Left ventricle myocardium inferior (tissue), 1 donor: ENCODE measurements at regions not wholly inside any gene's neighbourhood (a gene's known extent, or its start where the extent isn't known, plus 50 kb on each side); places are given as distances from the start of the nearest gene placed in this dataset.

Experiments
- DNase-seq: peaks from one replicate; pipeline ENCODE4 v3.0.0-alpha.2; 2020
- H3K27ac ChIP-seq: fragments of 200-600 bp; replicated peaks from 2 replicates; pipeline ENCODE4 v1.8.0; 2021
- H3K27me3 ChIP-seq: fragments of 200-600 bp; 2 replicates; pipeline ENCODE4 v1.8.0; 2021; ENCODE audit warnings: low read depth
- H3K36me3 ChIP-seq: fragments of 200-600 bp; 2 replicates; pipeline ENCODE4 v1.8.0; 2021
- H3K4me1 ChIP-seq: fragments of 200-600 bp; 2 replicates; pipeline ENCODE4 v1.8.0; 2021
- H3K4me3 ChIP-seq: fragments of 200-600 bp; 2 replicates; pipeline ENCODE4 v1.8.0; 2021; ENCODE audit warnings: mild to moderate bottlenecking, moderate library complexity
- H3K9me3 ChIP-seq: fragments of 200-600 bp; replicated peaks from 2 replicates; pipeline ENCODE4 v1.8.0; 2021
- intact Hi-C: fragments of 100-400 bp; cut with micrococcal nuclease; formaldehyde crosslinking; loops from one replicate; pipeline ENCODE4 v1.11.0; 2022
- TF ChIP-seq, protein P1 (sequence below): fragments of 200-600 bp; IDR thresholded peaks from 2 replicates; pipeline ENCODE4 v1.8.0; 2021; ENCODE audit warnings: antibody characterized with exemption, mild to moderate bottlenecking, borderline replicate concordance
- donor health status: DM: no; HTN: yes; CAD: no; lungs with severe emphysema.

DNA sequence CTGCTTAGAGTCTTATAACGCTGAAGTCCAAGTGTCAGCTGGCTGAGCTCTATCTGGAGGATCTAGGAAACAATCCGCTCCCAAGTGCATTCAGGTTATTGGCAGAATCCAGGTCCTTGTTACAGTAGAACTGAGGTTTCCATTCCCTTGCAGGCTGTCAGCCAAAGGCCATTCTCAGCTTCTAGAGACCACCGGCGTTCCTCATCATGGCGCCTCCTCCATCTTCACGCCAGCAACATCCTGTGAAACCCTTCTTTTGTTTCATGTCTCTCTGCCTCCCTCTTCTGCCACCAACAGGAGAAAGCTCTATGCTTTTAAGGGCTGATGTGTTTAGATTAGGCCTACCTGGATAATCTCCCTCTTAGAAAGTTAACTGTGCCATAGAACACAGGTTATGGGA, 133.0 kb upstream of the RASSF8 start:
- Histone ChIP-seq H3K4me1 (peaks cover 10% of the 10 kb centered on the region), H3K4me3 (no peak overlapping the region), H3K27me3 (peaks cover 7% of the 10 kb centered on the region), H3K27ac (peak overlapping the region; percentile 11), H3K36me3 (no peaks in the 10 kb centered on the region), H3K9me3 (no peaks in the 10 kb centered on the region)
- TF ChIP-seq, protein P1, sequence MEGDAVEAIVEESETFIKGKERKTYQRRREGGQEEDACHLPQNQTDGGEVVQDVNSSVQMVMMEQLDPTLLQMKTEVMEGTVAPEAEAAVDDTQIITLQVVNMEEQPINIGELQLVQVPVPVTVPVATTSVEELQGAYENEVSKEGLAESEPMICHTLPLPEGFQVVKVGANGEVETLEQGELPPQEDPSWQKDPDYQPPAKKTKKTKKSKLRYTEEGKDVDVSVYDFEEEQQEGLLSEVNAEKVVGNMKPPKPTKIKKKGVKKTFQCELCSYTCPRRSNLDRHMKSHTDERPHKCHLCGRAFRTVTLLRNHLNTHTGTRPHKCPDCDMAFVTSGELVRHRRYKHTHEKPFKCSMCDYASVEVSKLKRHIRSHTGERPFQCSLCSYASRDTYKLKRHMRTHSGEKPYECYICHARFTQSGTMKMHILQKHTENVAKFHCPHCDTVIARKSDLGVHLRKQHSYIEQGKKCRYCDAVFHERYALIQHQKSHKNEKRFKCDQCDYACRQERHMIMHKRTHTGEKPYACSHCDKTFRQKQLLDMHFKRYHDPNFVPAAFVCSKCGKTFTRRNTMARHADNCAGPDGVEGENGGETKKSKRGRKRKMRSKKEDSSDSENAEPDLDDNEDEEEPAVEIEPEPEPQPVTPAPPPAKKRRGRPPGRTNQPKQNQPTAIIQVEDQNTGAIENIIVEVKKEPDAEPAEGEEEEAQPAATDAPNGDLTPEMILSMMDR, result no peak
- intact Hi-C loops, result no loop called here
- no peak for DNase-seq

DNA sequence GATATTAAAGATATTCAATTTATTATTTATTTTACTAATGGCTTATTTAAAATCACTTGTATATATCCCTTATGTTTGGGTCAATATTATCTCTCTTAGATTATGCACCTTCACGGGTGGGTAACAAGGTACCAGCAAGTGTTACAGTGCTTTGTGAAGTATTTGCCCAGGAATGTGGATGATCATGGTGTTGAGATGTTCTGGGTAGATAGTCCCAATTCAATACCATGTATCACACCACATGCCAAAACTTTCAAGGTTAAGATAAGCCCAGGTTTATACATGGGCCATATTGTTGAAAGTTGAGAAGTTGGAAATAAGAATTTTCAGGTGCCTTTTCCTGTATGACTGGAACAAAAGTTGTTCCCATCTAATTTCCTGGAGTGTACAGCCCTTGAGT, 131.3 kb upstream of the RASSF8 start:
- intact Hi-C loops, result no loop called here
- Histone ChIP-seq H3K36me3 (no peaks in the 10 kb centered on the region), H3K9me3 (no peaks in the 10 kb centered on the region), H3K27me3 (peaks cover 4% of the 10 kb centered on the region), H3K4me3 (no peak overlapping the region), H3K27ac (no peak overlapping the region), H3K4me1 (peaks cover 10% of the 10 kb centered on the region)
- no peak for DNase-seq
- TF ChIP-seq, protein P1, result no peak

DNA sequence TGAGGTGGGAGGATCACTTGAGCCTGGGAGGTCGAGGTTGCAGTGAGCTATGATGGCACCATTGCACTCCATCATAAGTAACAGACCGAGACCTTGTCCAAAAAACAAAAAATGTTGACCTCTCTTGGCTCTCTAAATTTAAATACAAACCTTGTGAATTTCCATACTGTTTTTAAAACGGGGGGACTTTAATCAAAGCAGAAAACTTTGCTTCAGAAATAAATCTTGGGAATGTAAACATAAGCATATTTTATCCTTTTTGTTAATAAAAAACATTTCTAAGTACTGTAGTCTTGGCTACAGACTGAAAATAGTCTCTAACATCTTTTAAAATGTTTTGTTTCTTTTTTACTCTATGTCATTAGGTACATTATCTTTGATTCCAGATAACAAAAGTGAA, 130.7 kb upstream of the RASSF8 start:
- TF ChIP-seq, protein P1, result no peak
- Histone ChIP-seq H3K9me3 (no peaks in the 10 kb centered on the region), H3K4me3 (no peak overlapping the region), H3K27me3 (peaks cover 4% of the 10 kb centered on the region), H3K27ac (no peak overlapping the region), H3K4me1 (peaks cover 10% of the 10 kb centered on the region), H3K36me3 (no peaks in the 10 kb centered on the region)
- DNase-seq, result no peak
- intact Hi-C loops, result no loop called here

DNA sequence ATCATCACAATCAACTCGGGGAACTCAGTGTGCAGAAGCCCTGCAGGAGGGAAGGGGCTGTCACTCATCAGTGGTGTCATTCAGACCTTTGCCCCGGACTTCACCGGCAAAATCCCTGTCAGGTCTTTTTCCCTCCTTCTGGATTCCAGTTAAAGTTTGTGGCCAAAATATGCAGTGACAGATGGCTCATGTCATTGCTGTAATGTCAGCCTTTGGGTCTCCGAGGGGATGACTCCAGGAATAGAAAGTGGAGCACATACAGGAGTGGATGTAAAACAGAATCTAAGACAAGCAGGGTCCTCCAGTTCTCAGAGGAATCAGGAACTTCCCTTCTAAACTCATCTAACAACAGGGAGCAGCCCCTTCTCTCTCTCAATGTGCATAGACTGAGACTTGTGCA, 130.3 kb upstream of the RASSF8 start:
- Histone ChIP-seq H3K36me3 (no peaks in the 10 kb centered on the region), H3K27ac (no peak overlapping the region), H3K27me3 (peaks cover 4% of the 10 kb centered on the region), H3K4me3 (no peak overlapping the region), H3K4me1 (peaks cover 10% of the 10 kb centered on the region), H3K9me3 (no peaks in the 10 kb centered on the region)
- TF ChIP-seq, protein P1, result no peak
- intact Hi-C loops, result no loop called here
- no peak for DNase-seq

DNA sequence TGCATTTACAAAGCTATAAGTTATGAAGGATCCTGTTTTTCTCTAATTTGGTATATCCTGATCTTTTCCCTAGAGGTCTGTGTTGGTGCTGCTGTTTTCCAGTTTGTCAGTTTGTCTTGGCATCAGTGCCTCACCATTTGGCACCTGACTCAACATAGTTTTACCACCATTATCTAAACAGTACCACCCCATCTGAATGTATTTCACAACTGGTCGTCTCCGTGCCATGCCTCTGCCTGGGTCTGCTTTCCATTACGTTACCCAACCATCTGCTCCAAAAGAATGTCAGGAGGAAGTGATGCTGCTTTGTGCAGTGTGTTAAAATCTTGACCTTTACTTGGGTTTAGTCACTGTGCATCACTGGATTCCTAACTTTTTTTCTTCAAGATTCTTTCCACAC, 129.3 kb upstream of the RASSF8 start:
- Histone ChIP-seq H3K27ac (no peak overlapping the region), H3K27me3 (peaks cover 4% of the 10 kb centered on the region), H3K36me3 (no peaks in the 10 kb centered on the region), H3K4me1 (peaks cover 10% of the 10 kb centered on the region), H3K4me3 (no peak overlapping the region), H3K9me3 (no peaks in the 10 kb centered on the region)
- intact Hi-C loops, result no loop called here
- DNase-seq, result no peak
- TF ChIP-seq, protein P1, result no peak

DNA sequence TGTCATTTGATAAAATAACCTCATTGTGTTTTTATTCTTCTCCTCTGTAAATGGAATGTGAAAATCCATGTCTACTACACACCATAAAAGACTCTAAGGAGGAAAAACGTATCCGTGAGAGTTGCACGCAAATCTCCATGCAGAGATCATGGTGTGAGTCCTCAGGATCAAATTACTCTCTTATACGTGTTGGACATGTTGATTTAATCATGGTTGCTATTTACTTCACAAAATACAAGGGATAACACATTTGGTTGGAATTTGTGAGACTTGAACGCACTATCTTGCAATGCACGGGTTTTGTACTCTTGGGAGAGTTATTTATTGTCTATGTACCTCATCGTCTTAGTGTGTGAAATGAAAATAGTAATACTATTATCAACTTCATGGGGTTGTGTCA, 128.0 kb upstream of the RASSF8 start:
- intact Hi-C loops, result no loop called here
- TF ChIP-seq, protein P1, result no peak
- H3K4me1 ChIP-seq, result peaks cover 10% of the 10 kb centered on the region

More for the DNA sequence above, 128.0 kb upstream of the RASSF8 start:
- Histone ChIP-seq H3K27ac (no peak overlapping the region), H3K4me3 (no peak overlapping the region), H3K9me3 (no peaks in the 10 kb centered on the region), H3K36me3 (no peaks in the 10 kb centered on the region), H3K27me3 (peaks cover 1% of the 10 kb centered on the region)
- DNase-seq, result no peak
